Vagina (tissue), 2 donors: ENCODE measurements at regions not wholly inside any gene's neighbourhood (a gene's known extent, or its start where the extent isn't known, plus 50 kb on each side); places are given as distances from the start of the nearest gene placed in this dataset.

Experiments
- POLR2A ChIP-seq, 2 donors: fragments of 450-650 bp; IDR thresholded peaks; one replicate each; pipeline ENCODE4 v1.6.1; 2017; ENCODE audit warnings: antibody characterized with exemption in 2 of 2, mild to moderate bottlenecking in 2 of 2, moderate library complexity in 2 of 2
- POLR2AphosphoS5 ChIP-seq, 2 donors: sonication (generic); formaldehyde crosslinking; IDR thresholded peaks; one replicate each; pipeline ENCODE4 v1.9.0; 2017; ENCODE audit warnings: antibody characterized with exemption in 2 of 2, mild to moderate bottlenecking in 2 of 2, low read depth in 1 of 2; ENCODE audit not compliant: insufficient read depth in 1 of 2
- TF ChIP-seq, protein P1 (sequence below), 3 experiments: fragments of 450-650 bp in 2 of 3; fragments of 200-600 bp in 1 of 3; sonication (generic) in 1 of 3; IDR thresholded peaks; one replicate each; pipeline ENCODE4 v1.5.1; 2017 to 2019; ENCODE audit warnings: antibody characterized with exemption in 3 of 3, mild to moderate bottlenecking in 2 of 3, moderate library complexity in 2 of 3

DNA sequence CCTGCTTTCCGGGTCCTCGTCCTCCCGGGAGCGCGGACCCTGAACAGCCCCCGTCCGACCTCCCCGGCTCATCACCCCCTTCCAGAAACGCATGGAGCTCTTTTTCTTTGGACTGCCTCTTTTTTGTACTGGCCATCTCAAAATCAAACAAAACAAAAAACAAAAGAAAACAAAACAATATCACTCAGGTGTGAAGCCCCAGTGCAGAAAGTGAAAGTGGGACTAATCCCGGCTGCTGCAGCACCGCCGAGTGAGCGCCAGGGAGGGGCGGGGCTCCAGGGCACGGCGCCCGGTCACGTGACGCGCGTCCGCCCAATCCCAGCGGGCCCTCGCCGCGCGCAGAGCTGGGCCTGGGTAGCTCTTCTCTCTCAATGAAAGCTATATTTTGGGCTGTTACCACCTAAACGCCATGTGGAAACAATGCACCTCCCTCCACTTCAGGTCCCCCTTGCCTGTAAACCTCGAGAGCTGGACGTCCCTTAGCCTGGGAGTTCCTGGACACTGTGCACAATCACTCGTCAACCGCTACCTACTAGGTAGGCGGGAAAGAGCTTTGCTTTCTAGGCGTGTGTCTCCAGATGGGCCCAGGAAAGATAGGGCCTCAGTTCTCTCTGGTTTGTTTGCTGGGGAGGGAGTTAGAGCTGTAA is 93.7 kb upstream of the PRDM1 start:
- TF ChIP-seq, protein P1, sequence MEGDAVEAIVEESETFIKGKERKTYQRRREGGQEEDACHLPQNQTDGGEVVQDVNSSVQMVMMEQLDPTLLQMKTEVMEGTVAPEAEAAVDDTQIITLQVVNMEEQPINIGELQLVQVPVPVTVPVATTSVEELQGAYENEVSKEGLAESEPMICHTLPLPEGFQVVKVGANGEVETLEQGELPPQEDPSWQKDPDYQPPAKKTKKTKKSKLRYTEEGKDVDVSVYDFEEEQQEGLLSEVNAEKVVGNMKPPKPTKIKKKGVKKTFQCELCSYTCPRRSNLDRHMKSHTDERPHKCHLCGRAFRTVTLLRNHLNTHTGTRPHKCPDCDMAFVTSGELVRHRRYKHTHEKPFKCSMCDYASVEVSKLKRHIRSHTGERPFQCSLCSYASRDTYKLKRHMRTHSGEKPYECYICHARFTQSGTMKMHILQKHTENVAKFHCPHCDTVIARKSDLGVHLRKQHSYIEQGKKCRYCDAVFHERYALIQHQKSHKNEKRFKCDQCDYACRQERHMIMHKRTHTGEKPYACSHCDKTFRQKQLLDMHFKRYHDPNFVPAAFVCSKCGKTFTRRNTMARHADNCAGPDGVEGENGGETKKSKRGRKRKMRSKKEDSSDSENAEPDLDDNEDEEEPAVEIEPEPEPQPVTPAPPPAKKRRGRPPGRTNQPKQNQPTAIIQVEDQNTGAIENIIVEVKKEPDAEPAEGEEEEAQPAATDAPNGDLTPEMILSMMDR (IDR thresholded peaks at IDR 0.05) = no peak
- peak in 1 of 2 donors; percentile 68 for TF ChIP-seq POLR2A (IDR thresholded peaks at IDR 0.05)
- TF ChIP-seq POLR2AphosphoS5 (IDR thresholded peaks at IDR 0.05; ENCODE audit: insufficient read depth in 1 of 2, low read depth in 1 of 2) = peak; percentile 58 to 95
